HCT116 (cell line): ENCODE measurements at regions not wholly inside any gene's neighbourhood (a gene's known extent, or its start where the extent isn't known, plus 50 kb on each side); places are given as distances from the start of the nearest gene placed in this dataset.

ENCODE experiments used
- ATAC-seq: fragments of 200-7000 bp; cut with Tn5 transposase; 2 replicates; pipeline ENCODE4 v1.9.1; 2020; ENCODE audit warnings: mild to moderate bottlenecking, moderate library complexity
- BruUV-seq: library from RNA; stranded (reverse); fragments of 400-500 nt; replicated peaks from 2 replicates; lab custom pipeline; 2021; lab: Mats Ljungman, UMichigan
- CTCF ChIA-PET: fragments of 300-600 bp; sonication (Branson Sonifier 250); formaldehyde crosslinking; loops from one replicate; lab custom pipeline; 2021; ENCODE audit warnings: antibody characterized with exemption; lab: Charles Lee
- POLR2A ChIA-PET: fragments of 300-600, 350-600 bp; sonication (Branson Sonifier 250); formaldehyde crosslinking; loops from one replicate; lab custom pipeline; 2021; ENCODE audit warnings: antibody characterized with exemption; lab: Charles Lee
- RAD21 ChIA-PET, 2 experiments: fragments of 300-600 bp; sonication (Branson Sonifier 250); formaldehyde crosslinking; loops; one replicate each; lab custom pipeline; 2023; ENCODE audit warnings: low total read pairs in 2 of 2; ENCODE audit not compliant: uncharacterized antibody in 2 of 2, unreplicated experiment in 2 of 2, low non-redundant PET in 1 of 2; lab: Charles Lee
- DNase-seq: peaks from one replicate; pipeline ENCODE4 v3.0.0-alpha.2; 2010; ENCODE audit warnings: low read depth, low spot score
- H2AFZ ChIP-seq: fragments of 200-600 bp; shearing (Covaris generic), sonication (generic); 2 replicates; pipeline ENCODE4 v1.6.1; 2017; ENCODE audit warnings: low read depth, mixed run types, mixed read lengths, antibody characterized with exemption, low read length; ENCODE audit not compliant: poor library complexity, severe bottlenecking
- H3K27ac ChIP-seq: 2 replicates; pipeline ENCODE4 v1.5.1; 2012; ENCODE audit warnings: low read depth, low read length
- H3K27me3 ChIP-seq: fragments of 200-600 bp; sonication (generic); 2 replicates; pipeline ENCODE4 v1.6.1; 2016; ENCODE audit warnings: mixed run types, low read length, mixed read lengths; ENCODE audit not compliant: insufficient read depth
- H3K36me3 ChIP-seq, 2 experiments: fragments of 200-500 bp in 1 of 2; fragments of 200-600 bp in 1 of 2; sonication (Bioruptor generic) in 1 of 2; sonication (generic) in 1 of 2; 2 replicates each; pipeline versions ENCODE4 v1.5.1 to v1.6.1; 2014 to 2016; ENCODE audit warnings: low read length in 2 of 2, inconsistent platforms in 1 of 2, mixed read lengths in 1 of 2, mixed run types in 1 of 2; ENCODE audit not compliant: insufficient read depth in 2 of 2, control insufficient read depth in 1 of 2
- H3K4me1 ChIP-seq, 2 experiments: fragments of 200-600 bp in 1 of 2; sonication (generic) in 1 of 2; 2 replicates each; pipeline versions ENCODE4 v1.5.1 to v1.6.1; 2012 to 2017; ENCODE audit warnings: low read length in 2 of 2, inconsistent platforms in 1 of 2, mild to moderate bottlenecking in 1 of 2, mixed read lengths in 1 of 2, mixed run types in 1 of 2, moderate library complexity in 1 of 2; ENCODE audit not compliant: insufficient read depth in 2 of 2, control insufficient read depth in 1 of 2
- H3K4me2 ChIP-seq: fragments of 200-600 bp; sonication (generic); 2 replicates; pipeline ENCODE4 v1.6.1; 2017; ENCODE audit warnings: mixed run types, low read length, mixed read lengths
- H3K4me3 ChIP-seq, 2 experiments: fragments of 200-600 bp in 1 of 2; sonication (generic) in 1 of 2; replicated peaks in 1 of 2; 2 replicates each; pipeline ENCODE4 v1.5.1; 2011 to 2016; ENCODE audit warnings: low read length in 2 of 2, control low read depth in 1 of 2, low read depth in 1 of 2, mild to moderate bottlenecking in 1 of 2, mixed read lengths in 1 of 2, mixed run types in 1 of 2
- H3K79me2 ChIP-seq: fragments of 200-600 bp; sonication (generic); 2 replicates; pipeline ENCODE4 v1.6.1; 2017; ENCODE audit warnings: mild to moderate bottlenecking, mixed run types, low read length, moderate library complexity, mixed read lengths; ENCODE audit not compliant: insufficient read depth
- H3K9ac ChIP-seq: fragments of 200-600 bp; sonication (generic); 2 replicates; pipeline ENCODE4 v1.6.1; 2016; ENCODE audit warnings: low read length, mixed read lengths
- H3K9me2 ChIP-seq: fragments of 200-600 bp; sonication (generic), shearing (Covaris generic); 2 replicates; pipeline ENCODE4 v1.6.1; 2017; ENCODE audit warnings: mixed run types, mild to moderate bottlenecking, moderate library complexity; ENCODE audit not compliant: insufficient read depth
- H3K9me3 ChIP-seq, 2 experiments: fragments of 200-500 bp in 1 of 2; fragments of 200-600 bp in 1 of 2; sonication (Bioruptor generic) in 1 of 2; sonication (generic) in 1 of 2; 2 replicates each; pipeline ENCODE4 v1.6.1; 2014 to 2017; ENCODE audit warnings: low read length in 2 of 2, mixed read lengths in 2 of 2, inconsistent platforms in 1 of 2, low read depth in 1 of 2, mild to moderate bottlenecking in 1 of 2, mixed run types in 1 of 2, moderate library complexity in 1 of 2; ENCODE audit not compliant: control insufficient read depth in 1 of 2, insufficient read depth in 1 of 2
- H4K20me1 ChIP-seq: fragments of 200-600 bp; sonication (generic), shearing (Covaris generic); 2 replicates; pipeline ENCODE4 v1.6.1; 2017; ENCODE audit warnings: mixed run types, mild to moderate bottlenecking, moderate library complexity; ENCODE audit not compliant: insufficient read depth
- CBX3 ChIP-seq: IDR thresholded peaks from 2 replicates; pipeline ENCODE4 v1.6.1; 2012; ENCODE audit warnings: low read depth
- CEBPB ChIP-seq: IDR thresholded peaks from 2 replicates; pipeline ENCODE4 v1.6.1; 2012; ENCODE audit warnings: low read depth
- EGR1 ChIP-seq: IDR thresholded peaks from 2 replicates; pipeline ENCODE4 v1.6.1; 2012; ENCODE audit warnings: low read depth
- EZH2 ChIP-seq: fragments of 200-600 bp; sonication (generic); IDR thresholded peaks from 2 replicates; pipeline ENCODE4 v1.6.1; 2017; ENCODE audit warnings: antibody characterized with exemption, mixed run types
- FOSL1 ChIP-seq: IDR thresholded peaks from 2 replicates; pipeline ENCODE4 v1.6.1; 2012; ENCODE audit warnings: low read depth
- JUND ChIP-seq: IDR thresholded peaks from 2 replicates; pipeline ENCODE4 v1.6.1; 2012
- MAX ChIP-seq: IDR thresholded peaks from 2 replicates; pipeline ENCODE4 v1.6.1; 2012
- POLR2A ChIP-seq: IDR thresholded peaks from 2 replicates; pipeline ENCODE4 v1.7.0; 2011; ENCODE audit warnings: borderline replicate concordance; ENCODE audit not compliant: insufficient read depth, insufficient read length; ENCODE audit errors: extremely low read depth
- POLR2AphosphoS5 ChIP-seq: IDR thresholded peaks from 2 replicates; pipeline ENCODE4 v1.6.1; 2011; ENCODE audit warnings: mild to moderate bottlenecking, low read depth, low read length, moderate library complexity
- RAD21 ChIP-seq: IDR thresholded peaks from 2 replicates; pipeline ENCODE4 v1.6.1; 2012; ENCODE audit warnings: low read depth, mild to moderate bottlenecking
- SIN3A ChIP-seq: IDR thresholded peaks from 2 replicates; pipeline ENCODE4 v1.6.1; 2012; ENCODE audit warnings: low read depth
- SP1 ChIP-seq: IDR thresholded peaks from 2 replicates; pipeline ENCODE4 v1.6.1; 2012; ENCODE audit warnings: low read depth
- SRF ChIP-seq: IDR thresholded peaks from 2 replicates; pipeline ENCODE4 v1.6.1; 2012; ENCODE audit warnings: low read depth
- TCF7L2 ChIP-seq: IDR thresholded peaks from 2 replicates; pipeline ENCODE4 v1.7.0; 2011; ENCODE audit warnings: borderline replicate concordance, inconsistent platforms; ENCODE audit not compliant: insufficient read depth, insufficient read length; ENCODE audit errors: extremely low read depth
- YY1 ChIP-seq: IDR thresholded peaks from 2 replicates; pipeline ENCODE4 v1.6.1; 2011; ENCODE audit warnings: low read length, low read depth, moderate library complexity, mild to moderate bottlenecking; ENCODE audit not compliant: insufficient replicate concordance; ENCODE audit errors: extremely low read depth
- ZBTB33 ChIP-seq: IDR thresholded peaks from 2 replicates; pipeline ENCODE4 v1.6.1; 2011; ENCODE audit warnings: mild to moderate bottlenecking, low read length, moderate library complexity; ENCODE audit not compliant: insufficient replicate concordance; ENCODE audit errors: extremely low read depth
- ZFX ChIP-seq: fragments of 450-650 bp; IDR thresholded peaks from 2 replicates; pipeline ENCODE4 v1.6.1; 2017
- ZNF274 ChIP-seq: fragments of 200-500 bp; sonication (Bioruptor generic); IDR thresholded peaks from 2 replicates; pipeline ENCODE4 v1.6.1; 2014; ENCODE audit warnings: mild to moderate bottlenecking, low read depth, low read length, inconsistent platforms
- intact Hi-C: fragments of 100-400 bp; cut with micrococcal nuclease; formaldehyde crosslinking; loops from 2 replicates; pipeline ENCODE4 v1.10.0; 2022
- TF ChIP-seq, protein P1 (sequence below): IDR thresholded peaks from 2 replicates; pipeline ENCODE4 v1.6.1; 2012
- TF ChIP-seq, protein P2 (sequence below): IDR thresholded peaks from 2 replicates; pipeline ENCODE4 v1.6.1; 2012; ENCODE audit warnings: low read depth

DNA sequence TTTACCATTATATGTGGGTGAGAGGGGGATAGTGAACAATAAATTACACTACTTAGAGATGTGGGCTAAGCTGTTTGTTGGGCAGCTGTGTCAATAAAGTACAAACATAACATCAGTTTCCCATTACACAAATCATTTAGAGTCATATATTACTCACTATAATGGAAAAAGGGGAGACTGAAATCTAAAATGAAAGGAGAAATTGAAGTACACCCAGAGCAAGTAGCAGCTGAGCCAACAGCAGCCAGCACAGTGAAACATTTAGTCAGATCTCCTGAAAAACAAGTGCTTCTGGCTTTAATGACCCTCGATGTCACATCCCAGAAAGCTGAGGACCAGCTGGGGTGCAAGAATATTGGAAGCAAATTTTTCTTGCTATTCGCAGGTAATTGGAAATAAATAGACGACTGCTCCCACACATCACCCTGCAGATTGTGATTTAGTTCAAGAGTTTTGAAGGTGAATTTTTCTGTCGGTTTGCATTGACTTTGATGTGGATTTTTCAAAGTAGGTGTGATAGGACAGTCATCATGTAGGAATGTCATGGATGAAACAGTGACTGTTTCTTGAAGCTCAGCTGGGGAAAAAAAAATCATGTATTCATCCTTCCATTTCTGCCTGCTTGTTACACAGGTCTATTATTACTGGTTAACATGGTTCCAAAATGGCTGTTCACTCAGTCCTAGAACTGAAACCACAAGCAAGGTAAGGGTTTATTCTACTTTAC is 1607.3 kb upstream of the CELF4 start:
- H3K27me3 ChIP-seq = no peaks in the 10 kb centered on the region
- BruUV-seq = no TSS peak
- H3K9ac ChIP-seq = no peak overlapping the region
- H3K9me2 ChIP-seq = no peaks in the 10 kb centered on the region
- ChIA-PET RAD21 (no interaction called here), CTCF (no interaction called here), POLR2A (no interaction called here)
- H2AFZ ChIP-seq = no peak overlapping the region
- peak overlapping the region; percentile 33 for H3K4me2 ChIP-seq
- H3K4me1 ChIP-seq = peaks cover 0 to 11% of the 10 kb centered on the region in 2 experiments; a peak in 1 of 4 replicates
- no peak overlapping the region for H3K4me3 ChIP-seq
- H4K20me1 ChIP-seq = no peaks in the 10 kb centered on the region; the same call in 1 of the 2 replicates
- intact Hi-C loops = no loop called here
- H3K9me3 ChIP-seq = no peaks in the 10 kb centered on the region
- peak; percentile 12 for DNase-seq
- H3K79me2 ChIP-seq = no peaks in the 10 kb centered on the region
- peak; percentile 58; the same call in 1 of the 2 replicates for ATAC-seq
- H3K27ac ChIP-seq = no peak overlapping the region
- TF ChIP-seq MAX (no peak), FOSL1 (peak; percentile 50), EGR1 (no peak), YY1 (no peak), EZH2 (no peak), CEBPB (no peak), ZBTB33 (no peak), ZNF274 (no peak), TCF7L2 (peak; percentile 68), POLR2AphosphoS5 (no peak), JUND (peak; percentile 36), ZFX (no peak), RAD21 (no peak), SP1 (peak; percentile 11; the same call in 1 of the 2 replicates), SIN3A (no peak), CBX3 (no peak), POLR2A (no peak), SRF (no peak)
- TF ChIP-seq, protein P1, sequence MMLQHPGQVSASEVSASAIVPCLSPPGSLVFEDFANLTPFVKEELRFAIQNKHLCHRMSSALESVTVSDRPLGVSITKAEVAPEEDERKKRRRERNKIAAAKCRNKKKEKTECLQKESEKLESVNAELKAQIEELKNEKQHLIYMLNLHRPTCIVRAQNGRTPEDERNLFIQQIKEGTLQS = no peak
- TF ChIP-seq, protein P2, sequence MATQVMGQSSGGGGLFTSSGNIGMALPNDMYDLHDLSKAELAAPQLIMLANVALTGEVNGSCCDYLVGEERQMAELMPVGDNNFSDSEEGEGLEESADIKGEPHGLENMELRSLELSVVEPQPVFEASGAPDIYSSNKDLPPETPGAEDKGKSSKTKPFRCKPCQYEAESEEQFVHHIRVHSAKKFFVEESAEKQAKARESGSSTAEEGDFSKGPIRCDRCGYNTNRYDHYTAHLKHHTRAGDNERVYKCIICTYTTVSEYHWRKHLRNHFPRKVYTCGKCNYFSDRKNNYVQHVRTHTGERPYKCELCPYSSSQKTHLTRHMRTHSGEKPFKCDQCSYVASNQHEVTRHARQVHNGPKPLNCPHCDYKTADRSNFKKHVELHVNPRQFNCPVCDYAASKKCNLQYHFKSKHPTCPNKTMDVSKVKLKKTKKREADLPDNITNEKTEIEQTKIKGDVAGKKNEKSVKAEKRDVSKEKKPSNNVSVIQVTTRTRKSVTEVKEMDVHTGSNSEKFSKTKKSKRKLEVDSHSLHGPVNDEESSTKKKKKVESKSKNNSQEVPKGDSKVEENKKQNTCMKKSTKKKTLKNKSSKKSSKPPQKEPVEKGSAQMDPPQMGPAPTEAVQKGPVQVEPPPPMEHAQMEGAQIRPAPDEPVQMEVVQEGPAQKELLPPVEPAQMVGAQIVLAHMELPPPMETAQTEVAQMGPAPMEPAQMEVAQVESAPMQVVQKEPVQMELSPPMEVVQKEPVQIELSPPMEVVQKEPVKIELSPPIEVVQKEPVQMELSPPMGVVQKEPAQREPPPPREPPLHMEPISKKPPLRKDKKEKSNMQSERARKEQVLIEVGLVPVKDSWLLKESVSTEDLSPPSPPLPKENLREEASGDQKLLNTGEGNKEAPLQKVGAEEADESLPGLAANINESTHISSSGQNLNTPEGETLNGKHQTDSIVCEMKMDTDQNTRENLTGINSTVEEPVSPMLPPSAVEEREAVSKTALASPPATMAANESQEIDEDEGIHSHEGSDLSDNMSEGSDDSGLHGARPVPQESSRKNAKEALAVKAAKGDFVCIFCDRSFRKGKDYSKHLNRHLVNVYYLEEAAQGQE = no peak
- no peaks in the 10 kb centered on the region for H3K36me3 ChIP-seq
